ENCODE measurements at regions not wholly inside any gene's neighbourhood (a gene's known extent, or its start where the extent isn't known, plus 50 kb on each side); places are given as distances from the start of the nearest gene placed in this dataset.

- no peak for TF ChIP-seq CTCF (IDR thresholded peaks at IDR 0.05)
- WGBS (ENCODE audit: insufficient coverage), result no CpG with 5 or more reads among the region's 1 CpG
These were observed 273.9 kb downstream of the ARAP2 start for GRCh38 chr4:35970366-35970960.

GRCh38 chr4:35972814-35973213, 271.5 kb downstream of the ARAP2 start:
- Mint-ChIP-seq H3K27ac (no peak overlapping the region), H3K4me1 (peaks cover 0 to 11% of the 10 kb centered on the region in 2 donors), H3K27me3 (ENCODE audit: low read depth in 2 of 2) (no peaks in the 10 kb centered on the region), H3K4me3 (no peak overlapping the region), H3K36me3 (no peaks in the 10 kb centered on the region), H3K9me3 (no peaks in the 10 kb centered on the region)
- Histone ChIP-seq H3K27ac (ENCODE audit: low read length) (no peak overlapping the region), H3K4me3 (ENCODE audit: low read length) (no peak overlapping the region), H3K4me1 (ENCODE audit: control insufficient read depth, insufficient read depth, low read length) (no peaks in the 10 kb centered on the region), H3K36me3 (ENCODE audit: control insufficient read depth, insufficient read depth, low read length) (no peaks in the 10 kb centered on the region), H3K9me3 (ENCODE audit: control insufficient read depth, insufficient read depth, low read length) (no peaks in the 10 kb centered on the region), H3K27me3 (ENCODE audit: control insufficient read depth, insufficient read depth, low read length) (no peaks in the 10 kb centered on the region)
- DNase-seq (no peak), ATAC-seq (no peak)
- intact Hi-C loops (cut with micrococcal nuclease), result no loop called here
- no peak for TF ChIP-seq CTCF (IDR thresholded peaks at IDR 0.05)
- WGBS (ENCODE audit: insufficient coverage), result 45% methylated on average over 2 of the region's 4 CpGs

More at GRCh38 chr4:35970366-35970960, 273.9 kb downstream of the ARAP2 start:
- Histone ChIP-seq H3K27me3 (ENCODE audit: control insufficient read depth, insufficient read depth, low read length) (no peaks in the 10 kb centered on the region), H3K9me3 (ENCODE audit: control insufficient read depth, insufficient read depth, low read length) (no peaks in the 10 kb centered on the region), H3K4me1 (ENCODE audit: control insufficient read depth, insufficient read depth, low read length) (no peaks in the 10 kb centered on the region), H3K4me3 (ENCODE audit: low read length) (no peak overlapping the region), H3K27ac (ENCODE audit: low read length) (no peak overlapping the region), H3K36me3 (ENCODE audit: control insufficient read depth, insufficient read depth, low read length) (no peaks in the 10 kb centered on the region)
- DNase-seq (no peak), ATAC-seq (no peak)
- Mint-ChIP-seq H3K27me3 (ENCODE audit: low read depth in 2 of 2) (no peaks in the 10 kb centered on the region), H3K27ac (no peak overlapping the region), H3K36me3 (no peaks in the 10 kb centered on the region), H3K4me1 (peaks cover 0 to under 1% of the 10 kb centered on the region in 2 donors), H3K4me3 (no peak overlapping the region), H3K9me3 (no peaks in the 10 kb centered on the region)
- intact Hi-C loops (cut with micrococcal nuclease), result no loop called here

GRCh38 chr4:35975617-35976355, 268.5 kb downstream of the ARAP2 start:
- TF ChIP-seq CTCF (IDR thresholded peaks at IDR 0.05), result no peak
- Mint-ChIP-seq H3K4me3 (no peak overlapping the region), H3K9me3 (no peaks in the 10 kb centered on the region), H3K27ac (no peak overlapping the region), H3K27me3 (ENCODE audit: low read depth in 2 of 2) (no peaks in the 10 kb centered on the region), H3K36me3 (peaks cover 7% of the 10 kb centered on the region), H3K4me1 (peaks cover 0 to 11% of the 10 kb centered on the region in 2 donors)
- intact Hi-C loops (cut with micrococcal nuclease), result no loop called here
- Histone ChIP-seq H3K4me3 (ENCODE audit: low read length) (no peak overlapping the region), H3K4me1 (ENCODE audit: control insufficient read depth, insufficient read depth, low read length) (no peaks in the 10 kb centered on the region), H3K27me3 (ENCODE audit: control insufficient read depth, insufficient read depth, low read length) (no peaks in the 10 kb centered on the region), H3K27ac (ENCODE audit: low read length) (no peak overlapping the region), H3K9me3 (ENCODE audit: control insufficient read depth, insufficient read depth, low read length) (no peaks in the 10 kb centered on the region), H3K36me3 (ENCODE audit: control insufficient read depth, insufficient read depth, low read length) (no peaks in the 10 kb centered on the region)
- 83% methylated on average over 3 of the region's 4 CpGs for WGBS (ENCODE audit: insufficient coverage)
- DNase-seq, result no peak
- ATAC-seq, result no peak

Data from natural killer cell (primary cell).